AG09309 (cell line): ENCODE measurements at regions not wholly inside any gene's neighbourhood (a gene's known extent, or its start where the extent isn't known, plus 50 kb on each side); places are given as distances from the start of the nearest gene placed in this dataset.

Source experiments
- DNase-seq: peaks from one replicate; pipeline ENCODE4 v3.0.0-alpha.2; 2010; ENCODE audit warnings: low read depth
- H3K4me3 ChIP-seq: 2 replicates; pipeline ENCODE4 v1.5.1; 2011; ENCODE audit warnings: mild to moderate bottlenecking, low read depth, low read length, moderate library complexity; ENCODE audit not compliant: control insufficient read depth
- CTCF ChIP-seq: IDR thresholded peaks from 2 replicates; pipeline ENCODE4 v1.5.1; 2011; ENCODE audit warnings: mild to moderate bottlenecking, low read depth, low read length, inconsistent platforms; ENCODE audit not compliant: insufficient read depth, control insufficient read depth; ENCODE audit errors: missing control alignments

GRCh38 chr21:38948377-38949069 is 142.8 kb downstream of the ETS2 start:
- no peak for TF ChIP-seq CTCF
- no peak for DNase-seq
- no peak overlapping the region for H3K4me3 ChIP-seq

GRCh38 chr21:38945545-38946245 is 140.0 kb downstream of the ETS2 start:
- TF ChIP-seq CTCF, result no peak
- H3K4me3 ChIP-seq, result no peak overlapping the region
- no peak for DNase-seq

GRCh38 chr21:38944903-38945302 is 139.2 kb downstream of the ETS2 start:
- H3K4me3 ChIP-seq, result no peak overlapping the region

GRCh38 chr21:38944402-38944801 is 138.7 kb downstream of the ETS2 start:
- no peak for TF ChIP-seq CTCF
- no peak overlapping the region for H3K4me3 ChIP-seq

More at GRCh38 chr21:38944903-38945302, 139.2 kb downstream of the ETS2 start:
- no peak for DNase-seq
- no peak for TF ChIP-seq CTCF

GRCh38 chr21:38942748-38943211 is 137.1 kb downstream of the ETS2 start:
- no peak for TF ChIP-seq CTCF
- no peak overlapping the region for H3K4me3 ChIP-seq
- no peak for DNase-seq

More at GRCh38 chr21:38944402-38944801, 138.7 kb downstream of the ETS2 start:
- no peak for DNase-seq

- no peak for TF ChIP-seq CTCF
- DNase-seq, result no peak
- no peak overlapping the region for H3K4me3 ChIP-seq
These were observed 133.0 kb downstream of the ETS2 start for GRCh38 chr21:38938769-38939168.
